ENCODE measurements at regions not wholly inside any gene's neighbourhood (a gene's known extent, or its start where the extent isn't known, plus 50 kb on each side); places are given as distances from the start of the nearest gene placed in this dataset.

GRCh38 chr3:193875601-193876321 is 260.2 kb upstream of the HES1 start:
- Mint-ChIP-seq H3K27me3 (ENCODE audit: insufficient read depth, low read depth, poor library complexity) (peaks cover 5% of the 10 kb centered on the region), H3K9me3 (no peaks in the 10 kb centered on the region; the same call in 2 of the 3 replicates), H3K27ac (no peak overlapping the region), H3K4me3 (no peak overlapping the region), H3K4me1 (peaks cover 28% of the 10 kb centered on the region), H3K36me3 (ENCODE audit: low read depth) (no peaks in the 10 kb centered on the region)
- no peaks in the 10 kb centered on the region for H4K20me1 ChIP-seq (replicated peaks; ENCODE audit: insufficient read depth)
- peaks cover 7% of the 10 kb centered on the region; the same call in 1 of the 2 replicates for H3K27me3 ChIP-seq (ENCODE audit: insufficient read depth)
- H3K79me2 ChIP-seq (replicated peaks; ENCODE audit: insufficient read depth) = no peaks in the 10 kb centered on the region
- H2AFZ ChIP-seq = no peak overlapping the region
- no peak overlapping the region for H3K4me3 ChIP-seq
- H3K4me2 ChIP-seq = no peak overlapping the region
- H3K9me2 ChIP-seq (ENCODE audit: insufficient read depth) = no peaks in the 10 kb centered on the region
- H3K36me3 ChIP-seq (ENCODE audit: insufficient read depth) = no peaks in the 10 kb centered on the region
- TF ChIP-seq CTCF (conservative IDR thresholded peaks at IDR 0.05; ENCODE audit: low read depth in 2 of 2) (no peak), EZH2 (IDR thresholded peaks at IDR 0.05; ENCODE audit: low read depth, unreplicated experiment) (no peak), NANOG (IDR thresholded peaks at IDR 0.05; ENCODE audit: borderline replicate concordance) (no peak), ZNF462 (CRISPR knock-in tag; IDR thresholded peaks at IDR 0.05) (no peak), ZNF114 (CRISPR knock-in tag; IDR thresholded peaks at IDR 0.05) (no peak), STAT1 (IDR thresholded peaks at IDR 0.05; ENCODE audit: unreplicated experiment) (no peak), EZH2phosphoT487 (IDR thresholded peaks at IDR 0.05; ENCODE audit: unreplicated experiment) (no peak), POLR2AphosphoS5 (IDR thresholded peaks at IDR 0.05; ENCODE audit: low read depth) (no peak), JUNB (IDR thresholded peaks at IDR 0.05; ENCODE audit: unreplicated experiment) (no peak), REST (IDR thresholded peaks at IDR 0.05; ENCODE audit: unreplicated experiment) (no peak), ETS1 (IDR thresholded peaks at IDR 0.05) (no peak), ZNF331 (CRISPR knock-in tag; IDR thresholded peaks at IDR 0.05; ENCODE audit: low read depth) (no peak), CREB1 (CRISPR knock-in tag; IDR thresholded peaks at IDR 0.05; ENCODE audit: low read depth) (no peak)
- H3K27ac ChIP-seq (ENCODE audit: low read depth) = no peak overlapping the region
- no peaks in the 10 kb centered on the region; the same call in 1 of the 2 replicates for H3F3A ChIP-seq (replicated peaks; ENCODE audit: low read depth)
- no peak for DNase-seq (ENCODE audit: low spot score)
- ATAC-seq = no peak
- peaks cover 21% of the 10 kb centered on the region for H3K4me1 ChIP-seq (ENCODE audit: insufficient read depth)
